Tibial nerve (tissue), 4 donors: ENCODE measurements at regions not wholly inside any gene's neighbourhood (a gene's known extent, or its start where the extent isn't known, plus 50 kb on each side); places are given as distances from the start of the nearest gene placed in this dataset.

ENCODE experiments used
- CTCF ChIP-seq, 5 experiments: fragments of 200-600 bp in 3 of 5; fragments of 450-650 bp in 2 of 5; sonication (generic) in 3 of 5; IDR thresholded peaks; one replicate each; pipeline ENCODE4 v1.5.1; 2016 to 2019; ENCODE audit warnings: antibody characterized with exemption in 5 of 5, mild to moderate bottlenecking in 3 of 5, moderate library complexity in 2 of 5
- EP300 ChIP-seq, 2 donors: sonication (generic); formaldehyde crosslinking; IDR thresholded peaks; one replicate each; pipeline ENCODE4 v1.6.1; 2017; ENCODE audit warnings: antibody characterized with exemption in 2 of 2, mild to moderate bottlenecking in 1 of 2
- POLR2A ChIP-seq, 2 donors: fragments of 450-650 bp; IDR thresholded peaks; one replicate each; pipeline ENCODE4 v1.6.1; 2017; ENCODE audit warnings: antibody characterized with exemption in 2 of 2, mild to moderate bottlenecking in 2 of 2, moderate library complexity in 2 of 2

- TF ChIP-seq CTCF (IDR thresholded peaks at IDR 0.05) (no peak), POLR2A (IDR thresholded peaks at IDR 0.05) (no peak), EP300 (IDR thresholded peaks at IDR 0.05) (no peak)
Measured at GRCh38 chr3:176190755-176191154, 1006.5 kb downstream of the TBL1XR1 start.
